CD4-positive, alpha-beta T cell treated with Interleukin-17A for 4 hours (primary cell): ENCODE measurements at regions not wholly inside any gene's neighbourhood (a gene's known extent, or its start where the extent isn't known, plus 50 kb on each side); places are given as distances from the start of the nearest gene placed in this dataset.

Experiments used
- DNase-seq: peaks from one replicate; pipeline ENCODE4 v3.0.0-alpha.2; 2020; ENCODE audit warnings: mixed read lengths

DNA sequence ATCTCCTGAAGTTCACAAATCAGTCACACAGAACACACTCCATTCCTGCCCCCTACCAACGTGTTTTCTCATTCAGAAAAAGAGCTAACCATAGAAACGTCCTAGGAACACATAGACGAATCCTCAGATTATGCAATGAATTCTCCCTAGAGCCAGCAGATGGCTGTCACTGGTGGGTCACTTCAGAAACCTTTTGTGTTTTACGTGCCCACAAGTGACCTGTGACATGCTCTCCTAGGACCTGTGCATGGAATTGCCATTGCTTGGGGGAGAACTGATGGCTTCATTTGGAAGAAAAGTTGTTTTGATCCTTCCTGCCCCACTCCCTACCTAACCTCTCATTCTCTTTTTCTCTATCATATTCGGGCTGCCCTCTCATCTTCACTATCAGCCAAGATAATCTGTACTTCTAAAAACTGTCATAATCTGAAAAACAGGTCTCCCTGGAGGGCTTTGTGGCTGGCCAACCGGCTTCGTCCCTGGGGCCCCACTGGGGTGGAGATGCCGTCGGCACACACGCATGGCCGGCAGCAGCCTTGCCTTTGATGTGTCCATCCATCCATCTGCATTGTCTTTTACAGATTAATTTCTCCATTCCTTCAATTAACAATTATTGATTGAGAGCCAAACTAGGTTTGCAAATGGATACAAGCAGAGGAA, 144.1 kb upstream of the SERP2 start:
- no peak for DNase-seq

DNA sequence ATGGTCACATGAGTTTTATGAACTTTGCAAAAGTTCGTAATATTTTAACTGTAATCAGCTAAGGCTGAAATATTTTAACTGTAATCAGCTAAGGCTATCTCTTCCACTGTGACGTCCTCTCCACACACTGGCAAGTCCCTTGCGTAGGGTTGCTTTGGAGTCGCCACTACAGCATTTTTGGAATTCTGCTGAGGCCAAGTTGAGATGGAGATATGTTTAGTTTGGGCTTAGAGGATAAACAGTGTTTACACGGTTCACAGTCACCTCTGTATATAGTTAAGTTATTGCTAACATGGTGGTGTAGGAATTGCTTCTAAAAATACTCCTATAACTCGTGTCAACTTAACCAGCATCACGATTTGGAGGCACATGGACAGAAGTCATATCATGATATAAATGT, 143.6 kb upstream of the SERP2 start:
- DNase-seq = no peak

DNA sequence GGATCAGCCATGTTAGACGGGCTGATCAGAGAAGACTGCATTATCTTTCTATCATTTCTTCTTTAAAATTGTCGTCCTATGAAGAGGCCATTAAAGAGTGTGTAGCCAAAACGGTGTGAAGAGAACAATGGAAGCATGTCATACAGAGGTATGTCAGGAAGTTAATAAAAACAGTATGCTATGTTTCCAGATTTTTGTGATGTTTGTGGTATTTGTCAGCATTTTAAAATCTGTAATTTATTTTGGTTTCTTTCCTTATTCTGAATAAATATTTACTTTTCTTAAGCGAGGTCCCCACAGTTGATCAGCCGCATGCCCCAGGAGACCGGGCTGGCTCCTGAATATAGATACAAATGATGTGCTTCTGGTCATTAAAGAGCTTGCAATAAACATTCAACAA, 142.9 kb upstream of the SERP2 start:
- DNase-seq = no peak

DNA sequence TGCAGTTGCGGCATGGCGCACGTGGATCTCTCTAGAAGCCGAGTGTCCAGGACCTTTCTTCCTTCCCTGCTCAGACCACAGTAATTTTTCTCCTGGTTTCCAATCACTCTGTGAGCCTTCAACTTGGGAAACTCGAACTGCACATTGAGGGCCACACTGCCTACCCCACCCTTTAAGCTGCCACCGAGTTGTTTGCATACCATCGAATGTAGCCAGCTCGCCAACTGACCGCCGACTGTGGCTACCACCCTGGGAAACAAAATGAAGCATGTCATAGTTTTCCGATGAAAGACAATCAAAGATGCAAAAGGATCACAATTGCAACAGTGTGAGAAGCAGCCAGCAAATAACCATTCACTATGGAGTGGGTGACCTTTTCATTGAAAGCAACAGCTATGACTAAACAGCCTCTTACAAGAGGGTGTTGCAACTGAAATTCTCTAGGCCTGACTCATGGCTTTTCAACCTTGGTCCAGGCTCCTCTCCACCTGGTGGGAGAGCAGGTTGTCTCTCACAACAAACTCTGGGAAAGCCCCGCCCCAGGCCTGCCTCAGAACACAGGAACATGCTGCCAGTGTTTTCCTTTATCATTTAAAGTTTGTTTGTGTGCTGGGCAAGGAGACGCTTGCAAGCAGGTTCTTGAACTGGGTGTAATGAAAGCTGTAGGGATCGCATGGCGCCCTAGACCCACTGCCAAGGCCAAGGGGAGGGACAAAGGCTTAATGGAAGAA, 141.7 kb upstream of the SERP2 start:
- no peak for DNase-seq

DNA sequence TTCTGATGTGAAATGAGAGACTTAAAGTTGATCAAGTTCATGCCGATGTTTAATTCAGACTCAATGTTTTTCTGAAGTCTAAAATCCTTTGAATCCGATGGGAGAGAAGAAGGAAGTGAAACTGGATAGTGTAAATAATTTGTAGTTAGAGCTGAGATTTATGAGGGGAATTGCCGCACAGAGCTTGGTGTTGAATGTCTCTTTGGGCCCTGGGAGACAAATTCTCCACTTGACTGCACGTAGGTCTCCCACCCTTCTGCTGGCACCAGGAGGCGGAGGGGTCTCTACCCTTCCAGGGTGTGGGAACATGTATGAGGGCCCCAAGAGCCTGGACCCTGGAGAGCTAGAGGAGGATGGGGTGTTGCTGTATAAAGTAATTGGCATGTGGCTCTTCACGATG, 140.8 kb upstream of the SERP2 start:
- DNase-seq = no peak

DNA sequence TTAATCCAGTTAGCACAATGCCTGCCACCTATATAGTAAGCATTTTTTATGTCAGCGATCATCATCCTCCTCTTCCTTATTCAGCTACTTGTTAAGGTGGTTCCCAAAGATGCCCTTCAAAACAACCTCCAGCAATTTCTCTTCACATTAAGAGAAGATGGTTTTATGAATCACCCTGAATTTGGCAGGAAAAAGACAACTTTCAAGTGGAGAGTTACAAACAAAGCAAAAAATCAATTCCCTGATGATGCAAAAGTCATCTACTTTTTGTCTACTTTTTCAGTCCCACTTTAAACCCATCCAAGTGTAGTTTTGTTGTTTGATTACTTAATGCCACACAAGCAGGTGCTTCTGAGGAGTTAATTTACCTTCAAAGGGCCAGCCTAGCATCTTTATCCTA, 139.1 kb upstream of the SERP2 start:
- DNase-seq = no peak

DNA sequence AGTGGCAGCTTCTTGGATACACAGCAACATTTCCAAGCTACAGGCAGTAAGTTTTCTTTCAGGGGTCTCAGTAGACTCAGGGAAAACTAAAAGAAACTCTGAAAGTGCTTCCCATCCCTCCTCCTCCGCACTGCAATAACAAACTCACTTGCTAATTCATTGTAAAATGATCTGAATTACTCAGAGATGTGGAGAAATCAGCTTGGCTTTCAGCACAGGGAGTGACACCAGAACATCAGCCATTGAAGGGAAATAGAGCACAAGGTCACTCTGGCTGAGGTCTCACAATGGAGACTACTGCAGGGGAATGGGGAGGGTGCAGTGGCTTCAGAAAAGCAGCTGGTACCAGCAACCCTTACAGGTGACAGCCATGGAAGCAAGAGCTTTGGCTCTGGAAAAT, 137.3 kb upstream of the SERP2 start:
- DNase-seq = no peak

DNA sequence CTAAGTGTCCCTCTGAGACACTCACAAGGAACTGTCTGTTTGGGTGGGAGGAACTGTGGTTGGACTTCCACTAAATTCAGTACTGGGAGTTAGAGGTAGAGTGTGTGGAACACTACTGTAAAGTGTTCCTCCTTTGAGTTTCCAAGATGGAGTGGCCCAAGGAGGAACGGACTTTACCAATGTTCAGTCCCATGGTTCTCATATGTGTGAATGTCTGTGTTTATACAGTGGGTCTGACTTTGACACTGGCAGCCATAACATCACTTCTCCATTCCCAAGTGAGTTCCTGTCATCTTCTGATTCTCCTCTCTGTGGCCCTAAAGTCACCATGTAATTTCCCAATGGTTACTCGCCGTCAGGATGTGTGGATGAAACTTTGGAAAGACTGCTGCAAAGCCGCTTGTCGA, 136.8 kb upstream of the SERP2 start:
- DNase-seq = no peak

DNA sequence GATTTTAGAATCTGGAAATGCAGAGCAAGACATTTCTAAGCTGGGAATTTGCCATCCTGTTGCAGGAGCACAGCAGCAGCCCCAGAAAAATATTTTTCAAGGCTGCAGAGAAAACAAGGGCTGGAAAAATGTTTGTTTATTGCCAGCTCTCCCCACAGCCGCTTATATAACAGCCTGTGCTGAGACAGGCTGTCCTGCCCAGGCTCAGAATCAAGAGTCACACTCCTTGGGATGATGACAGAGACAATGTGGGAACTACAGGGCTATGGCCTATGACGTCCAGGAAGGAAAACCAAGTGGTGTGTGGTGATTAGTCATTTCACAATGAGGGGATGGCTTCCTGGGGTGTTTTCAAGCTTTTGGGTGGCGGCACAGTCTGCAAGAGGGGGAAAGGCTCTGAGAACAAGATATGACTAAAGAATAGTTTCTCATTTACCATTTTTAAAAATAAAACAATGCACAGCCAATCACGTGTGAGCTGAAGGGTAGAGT, 136.3 kb upstream of the SERP2 start:
- no peak for DNase-seq

DNA sequence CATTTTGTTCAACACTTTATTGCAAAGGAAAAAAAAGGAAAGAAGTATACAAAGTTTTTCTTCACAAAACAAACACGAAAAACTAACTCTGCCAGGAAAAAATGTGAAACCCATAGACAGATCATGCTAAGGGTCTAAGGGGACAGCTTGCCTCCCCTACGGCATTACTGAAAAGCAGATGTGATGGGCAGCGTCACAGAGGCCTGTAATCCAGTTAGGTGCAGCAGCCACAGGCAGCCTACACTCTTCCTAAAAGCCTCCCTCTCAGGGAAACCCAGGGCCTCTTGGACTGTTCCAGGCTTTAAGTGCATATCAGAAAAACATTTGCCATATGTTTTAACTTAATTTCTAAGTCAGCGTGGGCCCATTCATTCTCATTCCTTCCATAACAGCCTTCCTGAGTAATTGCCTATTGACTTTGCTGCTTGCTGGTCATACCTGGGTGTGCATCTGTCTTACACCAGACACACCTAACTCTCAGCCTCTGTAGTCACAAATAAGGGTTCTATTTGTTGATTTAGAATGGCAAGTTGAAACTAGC, 135.7 kb upstream of the SERP2 start:
- DNase-seq = no peak

DNA sequence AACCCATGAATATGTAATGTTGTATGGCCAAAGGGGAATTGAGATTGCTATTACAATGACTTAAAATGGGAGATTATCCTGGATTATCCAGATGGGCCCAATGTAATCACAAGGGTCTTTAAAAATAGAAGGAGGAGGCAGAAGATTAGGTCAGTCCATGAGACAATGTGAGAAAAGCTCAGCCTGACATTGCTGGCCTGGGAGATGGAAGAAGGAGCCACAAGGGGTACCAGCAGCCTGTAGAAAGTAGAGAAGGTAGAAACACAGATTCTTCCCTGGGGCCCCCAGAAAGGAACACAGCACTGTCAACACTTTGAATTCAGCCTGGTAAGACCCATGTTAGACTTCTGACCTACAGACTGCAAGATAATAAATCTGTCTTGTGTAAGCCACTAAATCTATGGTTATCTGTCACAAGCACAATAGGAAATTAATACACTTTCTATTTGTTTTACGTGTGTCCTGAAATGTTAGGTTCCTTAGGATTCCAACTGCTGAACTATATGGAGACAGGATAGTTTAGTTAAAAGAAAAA, 132.9 kb upstream of the SERP2 start:
- DNase-seq = no peak

DNA sequence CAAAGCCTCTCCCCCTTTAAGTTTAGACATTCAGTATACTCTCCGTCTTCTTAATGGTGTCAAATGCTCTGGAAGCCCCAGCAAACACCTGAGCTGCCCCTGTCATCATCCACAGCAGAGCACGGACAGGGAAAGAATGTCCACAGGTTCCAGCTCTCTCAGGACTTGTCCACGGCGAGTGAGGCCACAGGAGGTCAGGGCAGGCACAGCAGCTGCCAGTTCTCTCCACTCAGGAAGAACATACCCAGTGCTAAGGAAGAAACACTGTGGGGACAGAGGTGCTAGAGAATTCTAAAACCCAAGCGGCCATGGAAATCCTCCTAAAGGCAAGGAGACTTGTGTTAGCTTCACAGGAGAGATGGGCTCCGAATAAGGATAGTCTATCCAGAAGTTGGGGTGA, 132.0 kb upstream of the SERP2 start:
- DNase-seq = no peak

DNA sequence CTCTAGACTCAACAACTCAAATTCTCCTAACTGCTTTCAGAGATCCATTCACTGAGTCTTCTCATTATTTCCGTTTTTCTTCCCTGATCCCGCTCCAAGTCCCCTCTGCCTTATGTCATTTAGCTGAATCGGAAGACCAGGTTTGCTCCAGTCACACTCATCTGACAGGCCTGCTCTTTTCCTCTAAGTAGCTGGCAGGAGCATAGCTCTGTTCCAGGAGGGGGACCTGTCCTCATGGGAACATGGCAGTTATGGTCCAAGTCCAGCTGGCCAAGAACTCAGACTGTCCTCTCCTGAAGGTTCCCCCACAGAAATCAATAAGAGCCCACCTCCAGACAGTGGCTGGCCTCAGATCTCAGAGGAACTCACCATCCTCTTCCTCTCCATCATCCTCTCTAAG, 130.9 kb upstream of the SERP2 start:
- DNase-seq = no peak

DNA sequence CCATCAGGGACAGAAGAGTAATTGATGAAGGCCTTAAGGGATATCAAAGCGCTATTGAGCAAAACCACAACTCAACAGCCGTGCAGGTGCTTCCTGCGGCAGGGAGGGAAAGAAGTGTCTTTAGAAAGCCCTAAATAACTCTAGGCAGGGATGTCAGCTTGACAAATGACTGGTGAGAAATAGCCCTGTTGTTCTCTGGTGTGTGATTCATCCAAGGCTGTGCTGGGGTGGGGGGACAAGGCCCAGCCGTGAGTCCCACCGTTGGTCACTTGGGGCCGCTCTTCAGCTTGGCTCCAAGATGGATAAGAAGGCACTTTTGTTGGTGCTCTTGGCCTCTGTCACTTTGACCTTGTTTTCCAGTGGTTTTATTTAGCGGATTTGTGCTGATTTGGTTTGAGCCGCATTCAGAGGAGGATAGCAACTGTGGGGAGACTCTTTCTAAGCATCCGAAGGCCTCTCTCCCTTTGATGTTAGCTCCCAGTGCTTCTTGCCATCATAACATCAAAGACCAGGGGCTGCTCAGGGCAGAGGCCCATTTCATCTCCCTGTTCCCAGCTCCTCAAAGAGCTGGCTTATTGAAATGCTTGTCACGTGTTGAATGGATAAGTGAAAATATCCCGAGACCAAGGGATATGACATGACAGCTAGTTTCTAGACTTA, 130.3 kb upstream of the SERP2 start:
- peak; percentile 36 for DNase-seq

DNA sequence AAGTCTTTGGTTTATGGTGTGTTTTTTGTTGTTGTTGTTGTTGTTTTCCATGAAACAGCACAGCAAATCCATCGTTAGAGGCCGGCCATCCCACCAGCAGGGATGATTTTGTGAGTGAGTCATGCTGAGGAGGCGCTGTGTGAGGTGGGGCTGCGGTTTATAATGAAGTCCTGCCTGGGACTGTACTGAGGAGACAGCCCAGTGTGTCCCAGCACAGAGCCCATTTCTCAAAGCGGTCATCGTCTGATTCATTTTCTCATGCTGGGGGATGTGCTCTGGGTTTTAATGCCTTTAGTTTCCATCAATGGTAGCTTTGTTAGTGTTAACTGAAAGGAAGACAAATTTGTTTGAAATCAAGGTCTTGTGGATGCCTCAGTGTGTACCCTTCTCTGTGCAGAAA, 129.3 kb upstream of the SERP2 start:
- no peak for DNase-seq

DNA sequence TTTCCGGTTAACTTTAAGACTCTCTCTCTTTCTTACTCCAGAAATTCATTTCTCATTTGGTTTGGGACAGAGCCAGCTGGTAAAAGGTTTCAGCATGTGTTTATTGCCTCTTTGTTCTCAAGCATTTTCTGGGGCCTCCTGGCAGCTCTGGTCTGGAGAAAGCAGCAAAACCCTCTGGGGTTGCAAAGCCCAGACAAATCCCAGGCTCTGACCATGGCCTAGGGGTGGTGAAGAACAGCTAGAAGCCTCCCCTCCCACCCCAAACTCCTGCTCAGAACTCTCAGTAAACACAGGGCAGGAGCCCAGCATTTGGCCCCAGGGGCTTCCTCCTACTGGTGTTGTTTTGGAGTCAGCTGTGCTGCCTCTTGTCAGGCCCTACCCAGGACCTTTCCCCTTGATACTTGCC, 124.2 kb upstream of the SERP2 start:
- DNase-seq = no peak

DNA sequence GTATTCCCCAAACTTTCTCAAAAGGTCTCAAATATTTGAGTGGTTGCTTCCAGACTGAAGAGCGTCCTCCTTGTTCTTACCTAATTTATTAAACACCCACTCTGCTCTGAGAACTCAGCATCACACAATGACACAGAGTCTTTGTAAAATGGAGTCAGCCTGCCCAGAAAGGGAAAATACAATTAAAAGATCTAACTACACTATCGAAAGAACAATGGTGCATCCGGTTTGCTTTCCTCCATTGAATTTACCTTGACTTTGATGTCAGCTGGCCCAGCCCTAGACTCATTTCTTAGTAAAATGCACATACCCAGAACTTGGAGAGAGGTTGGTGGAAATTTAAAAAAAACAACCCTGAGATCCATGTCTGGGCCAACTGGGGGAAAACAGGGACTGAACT, 120.7 kb upstream of the SERP2 start:
- DNase-seq = no peak

DNA sequence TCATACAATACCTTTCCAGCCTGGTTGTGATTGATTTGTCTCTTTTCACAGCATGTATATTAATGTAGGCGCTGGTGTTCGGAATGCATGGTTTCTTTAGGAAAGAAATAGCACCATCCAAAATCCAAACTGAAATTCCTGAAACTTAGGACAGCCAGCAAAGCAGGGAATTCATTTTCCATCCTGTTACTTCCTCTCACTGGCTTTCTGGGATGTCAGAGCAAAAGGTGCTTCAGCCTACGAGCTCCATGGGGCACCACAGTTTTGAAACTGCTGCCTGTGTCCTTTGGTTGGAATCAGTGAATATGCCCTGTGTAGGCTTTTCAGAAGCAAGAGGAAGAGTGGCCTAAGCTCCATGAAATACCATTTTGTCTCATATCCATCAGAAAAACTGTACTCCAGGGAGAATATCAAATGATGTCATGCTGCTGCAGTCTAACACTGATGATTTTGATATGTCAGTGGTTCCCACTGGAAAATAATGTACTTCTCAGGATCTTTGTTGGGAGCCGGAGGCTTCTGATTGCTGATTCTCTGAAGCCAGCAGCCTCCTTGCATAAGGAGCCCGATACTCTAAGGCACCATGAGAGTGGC, 117.8 kb upstream of the SERP2 start:
- no peak for DNase-seq

DNA sequence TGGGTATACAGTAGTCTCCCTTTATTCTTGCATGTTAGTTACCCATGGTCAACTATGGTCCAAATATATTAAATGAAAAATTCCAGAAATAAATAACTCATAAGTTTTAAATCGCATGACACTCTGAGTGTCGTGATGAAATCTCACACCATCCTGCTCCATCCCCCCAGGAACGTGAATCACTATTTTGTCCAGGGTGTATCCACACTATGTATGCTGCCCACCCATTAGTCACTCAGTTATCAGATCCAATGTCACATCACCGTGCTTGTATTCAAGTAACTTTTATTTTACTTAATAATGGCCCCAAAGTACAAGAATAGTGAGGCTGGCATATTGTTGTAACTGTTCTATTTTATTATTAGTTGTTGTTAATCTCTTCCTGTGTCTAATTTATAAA, 115.8 kb upstream of the SERP2 start:
- DNase-seq = no peak

DNA sequence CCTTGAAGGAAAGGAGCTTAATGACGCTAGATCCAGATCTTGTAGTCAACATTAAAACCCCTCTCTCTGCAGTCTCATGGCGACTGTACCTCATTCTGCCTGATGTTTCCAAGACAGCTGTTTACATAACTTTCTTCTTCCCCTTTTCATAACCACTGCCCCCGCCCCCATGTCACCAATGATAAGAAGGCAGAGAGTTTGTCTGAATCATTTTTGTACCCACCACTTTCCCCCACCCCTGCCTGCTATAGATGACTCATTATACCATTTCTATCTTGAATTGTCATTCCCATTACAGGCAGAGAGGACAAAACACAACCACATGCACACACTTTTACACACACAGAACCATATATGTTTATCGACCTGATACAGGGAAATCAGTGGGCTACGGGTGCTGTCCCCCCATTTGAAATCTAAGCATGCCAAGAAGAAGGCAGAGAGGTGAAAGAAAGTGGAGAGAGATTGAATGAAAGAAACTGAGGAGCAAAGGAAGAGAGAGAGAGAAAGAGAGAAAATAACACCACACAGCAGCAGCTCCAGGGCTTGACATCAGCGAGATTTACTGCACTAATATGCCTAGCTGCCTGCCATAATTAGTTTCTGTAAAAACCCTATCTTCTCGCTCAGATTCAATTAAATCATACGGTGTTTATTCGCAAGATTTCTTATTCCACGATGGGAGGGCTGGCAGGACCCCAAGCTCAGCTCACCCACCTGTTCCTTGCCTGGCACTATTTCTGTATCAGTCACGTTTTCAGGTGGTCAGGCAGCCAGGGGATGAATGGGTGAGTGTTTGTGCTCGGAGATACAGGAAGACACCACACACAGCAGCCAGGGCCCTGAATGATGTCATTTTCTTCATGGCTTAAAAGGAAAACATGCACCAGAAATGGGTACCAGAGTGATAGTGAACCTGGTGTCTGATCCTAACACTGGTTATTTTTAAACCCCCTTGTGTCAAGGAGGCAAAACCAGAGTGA, 114.3 kb upstream of the SERP2 start:
- DNase-seq = peak; percentile 77

DNA sequence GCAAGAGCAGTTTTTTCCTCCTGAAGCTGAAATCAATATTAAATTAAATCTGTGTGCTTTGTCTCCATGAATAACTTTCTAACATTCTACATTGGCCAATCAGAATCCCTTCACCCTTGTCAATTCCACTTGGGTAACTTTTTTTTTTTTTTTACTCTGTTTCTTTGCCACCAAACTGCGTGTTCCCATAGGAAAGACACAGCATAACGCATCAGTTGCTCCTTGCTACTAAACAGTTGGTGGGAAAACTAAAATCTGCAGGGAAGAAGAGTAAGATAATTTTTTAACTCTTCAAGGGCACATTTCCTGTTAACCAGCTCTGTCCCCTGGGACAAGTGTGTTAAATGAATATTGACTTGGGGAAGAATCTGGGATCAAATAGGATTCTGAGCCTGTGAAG, 113.3 kb upstream of the SERP2 start:
- DNase-seq = no peak
